ENCODE measurements at regions not wholly inside any gene's neighbourhood (a gene's known extent, or its start where the extent isn't known, plus 50 kb on each side); places are given as distances from the start of the nearest gene placed in this dataset.
"Not testable (repeated sequence)": the region's sequence is repeated elsewhere in the genome, so short reads cannot be mapped to it uniquely, and the experiment has no call there.

- no peak for DNase-seq (ENCODE audit: low spot score in 2 of 2)
- no peaks in the 10 kb centered on the region for H3K36me3 ChIP-seq
- intact Hi-C loops (cut with DNase I) = no loop called here
- H3K9me3 ChIP-seq = no peaks in the 10 kb centered on the region
- H3K4me1 ChIP-seq = peaks cover 25 to 26% of the 10 kb centered on the region in 2 donors
- H3K27me3 ChIP-seq = no peaks in the 10 kb centered on the region
- TF ChIP-seq CTCF (IDR thresholded peaks at IDR 0.05) = no peak
- no peak overlapping the region for H3K4me3 ChIP-seq
- H3K27ac ChIP-seq = peak overlapping the region; percentile 69 to 75
Measured at GRCh38 chr5:54793468-54794134, 191.8 kb downstream of the ESM1 start.

GRCh38 chr5:54792611-54793404 lies 192.6 kb downstream of the ESM1 start:
- H3K27me3 ChIP-seq = no peaks in the 10 kb centered on the region
- peak in 1 of 2 donors; percentile 70 for DNase-seq (ENCODE audit: low spot score in 2 of 2)
- intact Hi-C loops (cut with DNase I) = no loop called here
- no peaks in the 10 kb centered on the region for H3K36me3 ChIP-seq
- peak overlapping the region; percentile 69 to 75 for H3K27ac ChIP-seq
- peaks cover 25 to 26% of the 10 kb centered on the region in 2 donors for H3K4me1 ChIP-seq
- H3K4me3 ChIP-seq = no peak overlapping the region
- no peaks in the 10 kb centered on the region for H3K9me3 ChIP-seq
- no peak for TF ChIP-seq CTCF (IDR thresholded peaks at IDR 0.05)

- intact Hi-C loops (cut with DNase I); H3K27ac ChIP-seq; H3K27me3 ChIP-seq; H3K4me1 ChIP-seq; H3K36me3 ChIP-seq; H3K4me3 ChIP-seq; H3K9me3 ChIP-seq; DNase-seq (ENCODE audit: low spot score in 2 of 2): not testable (repeated sequence)
Measured at GRCh38 chr5:54787910-54788309, 197.5 kb downstream of the ESM1 start.

GRCh38 chr5:54785729-54786591 lies 199.4 kb downstream of the ESM1 start:
- H3K27ac ChIP-seq = peak overlapping the region in 1 of 2 donors; percentile 76
- H3K4me3 ChIP-seq = no peak overlapping the region
- no peaks in the 10 kb centered on the region for H3K9me3 ChIP-seq
- DNase-seq (ENCODE audit: low spot score in 2 of 2) = peak in 1 of 2 donors; percentile 16
- H3K36me3 ChIP-seq = no peaks in the 10 kb centered on the region
- H3K4me1 ChIP-seq = peaks cover 0 to 5% of the 10 kb centered on the region in 2 donors
- intact Hi-C loops (cut with DNase I) = no loop called here
- no peaks in the 10 kb centered on the region for H3K27me3 ChIP-seq
- no peak for TF ChIP-seq CTCF (IDR thresholded peaks at IDR 0.05)

GRCh38 chr5:54778783-54779182 lies 206.6 kb downstream of the ESM1 start:
- H3K27me3 ChIP-seq = no peaks in the 10 kb centered on the region
- H3K27ac ChIP-seq = no peak overlapping the region
- H3K4me3 ChIP-seq = no peak overlapping the region
- no peak for TF ChIP-seq CTCF (IDR thresholded peaks at IDR 0.05)
- H3K4me1 ChIP-seq = peaks cover 0 to 9% of the 10 kb centered on the region in 2 donors
- intact Hi-C loops (cut with DNase I) = no loop called here
- H3K9me3 ChIP-seq = no peaks in the 10 kb centered on the region
- DNase-seq (ENCODE audit: low spot score in 2 of 2) = no peak
- no peaks in the 10 kb centered on the region for H3K36me3 ChIP-seq
